ENCODE measurements at regions not wholly inside any gene's neighbourhood (a gene's known extent, or its start where the extent isn't known, plus 50 kb on each side); places are given as distances from the start of the nearest gene placed in this dataset.
"Not testable (repeated sequence)": the region's sequence is repeated elsewhere in the genome, so short reads cannot be mapped to it uniquely, and the experiment has no call there.

- DNase-seq = no peak
Observed at GRCh38 chr6:71642793-71643192, 243.6 kb upstream of the RIMS1 start.

GRCh38 chr6:71645299-71645698 is 241.1 kb upstream of the RIMS1 start:
- no peak for DNase-seq

- no peak for DNase-seq
Observed at GRCh38 chr6:71649915-71650314, 236.4 kb upstream of the RIMS1 start.

GRCh38 chr6:71651636-71652035 is 234.7 kb upstream of the RIMS1 start:
- no peak for DNase-seq

GRCh38 chr6:71656121-71656520 is 230.2 kb upstream of the RIMS1 start:
- DNase-seq = no peak

- no peak for DNase-seq
Observed at GRCh38 chr6:71665931-71666330, 220.4 kb upstream of the RIMS1 start.

GRCh38 chr6:71672876-71673275 is 213.5 kb upstream of the RIMS1 start:
- DNase-seq = no peak

- no peak for DNase-seq
Observed at GRCh38 chr6:71675386-71675785, 211.0 kb upstream of the RIMS1 start.

GRCh38 chr6:71676298-71676697 is 210.1 kb upstream of the RIMS1 start:
- DNase-seq = no peak

- DNase-seq = no peak
Observed at GRCh38 chr6:71678091-71678490, 208.3 kb upstream of the RIMS1 start.

- no peak for DNase-seq
Observed at GRCh38 chr6:71681234-71681867, 205.0 kb upstream of the RIMS1 start.

- DNase-seq = not testable (repeated sequence)
Observed at GRCh38 chr6:71686021-71686677, 200.2 kb upstream of the RIMS1 start.

GRCh38 chr6:71698702-71699101 is 187.6 kb upstream of the RIMS1 start:
- no peak for DNase-seq

GRCh38 chr6:71706523-71706922 is 179.8 kb upstream of the RIMS1 start:
- DNase-seq = no peak

- no peak for DNase-seq
Observed at GRCh38 chr6:71707059-71707458, 179.3 kb upstream of the RIMS1 start.

- no peak for DNase-seq
Observed at GRCh38 chr6:71720705-71721104, 165.6 kb upstream of the RIMS1 start.

GRCh38 chr6:71721642-71722041 is 164.7 kb upstream of the RIMS1 start:
- DNase-seq = no peak

GRCh38 chr6:71722736-71723135 is 163.6 kb upstream of the RIMS1 start:
- no peak for DNase-seq

- no peak for DNase-seq
Observed at GRCh38 chr6:71724456-71725125, 161.8 kb upstream of the RIMS1 start.

- DNase-seq = no peak
Observed at GRCh38 chr6:71725126-71725470, 161.3 kb upstream of the RIMS1 start.

- no peak for DNase-seq
Observed at GRCh38 chr6:71726121-71726520, 160.2 kb upstream of the RIMS1 start.

GRCh38 chr6:71727632-71728294 is 158.6 kb upstream of the RIMS1 start:
- DNase-seq = no peak

GRCh38 chr6:71730284-71730683 is 156.1 kb upstream of the RIMS1 start:
- DNase-seq = no peak

Data from COR-L47 (cell line).